HG03571 (cell line): ENCODE measurements at regions not wholly inside any gene's neighbourhood (a gene's known extent, or its start where the extent isn't known, plus 50 kb on each side); places are given as distances from the start of the nearest gene placed in this dataset.
"Not testable (repeated sequence)": the region's sequence is repeated elsewhere in the genome, so short reads cannot be mapped to it uniquely, and the experiment has no call there.

ENCODE experiments used
- ATAC-seq: cut with Tn5 transposase; IDR thresholded peaks from one replicate; pipeline ENCODE4 v1.9.1; 2021; ENCODE audit not compliant: unreplicated experiment

- ATAC-seq, result no peak
Observed at GRCh38 chr7:91564101-91564500, 299.9 kb downstream of the FZD1 start.

GRCh38 chr7:91564541-91564940 lies 300.3 kb downstream of the FZD1 start:
- ATAC-seq, result no peak

- no peak for ATAC-seq
Observed at GRCh38 chr7:91565499-91566401, 301.5 kb downstream of the FZD1 start.

- ATAC-seq, result no peak
Observed at GRCh38 chr7:91566402-91566732, 302.1 kb downstream of the FZD1 start.

GRCh38 chr7:91567081-91568012 lies 303.1 kb downstream of the FZD1 start:
- no peak for ATAC-seq

GRCh38 chr7:91568138-91568537 lies 303.9 kb downstream of the FZD1 start:
- no peak for ATAC-seq

- ATAC-seq, result no peak
Observed at GRCh38 chr7:91569728-91570457, 305.7 kb downstream of the FZD1 start.

GRCh38 chr7:91570560-91570959 lies 306.3 kb downstream of the FZD1 start:
- ATAC-seq, result no peak

- no peak for ATAC-seq
Observed at GRCh38 chr7:91571601-91572000, 307.4 kb downstream of the FZD1 start.

GRCh38 chr7:91573405-91573804 lies 307.1 kb downstream of the MTERF1 start:
- no peak for ATAC-seq

- ATAC-seq, result not testable (repeated sequence)
Observed at GRCh38 chr7:91576459-91576858, 304.0 kb downstream of the MTERF1 start.

GRCh38 chr7:91579837-91580236 lies 300.7 kb downstream of the MTERF1 start:
- no peak for ATAC-seq

GRCh38 chr7:91582799-91583477 lies 297.6 kb downstream of the MTERF1 start:
- no peak for ATAC-seq

- no peak for ATAC-seq
Observed at GRCh38 chr7:91596287-91596686, 284.2 kb downstream of the MTERF1 start.

- no peak for ATAC-seq
Observed at GRCh38 chr7:91598791-91599190, 281.7 kb downstream of the MTERF1 start.

GRCh38 chr7:91600112-91600511 lies 280.4 kb downstream of the MTERF1 start:
- no peak for ATAC-seq

GRCh38 chr7:91603707-91604106 lies 276.8 kb downstream of the MTERF1 start:
- no peak for ATAC-seq

GRCh38 chr7:91608606-91609005 lies 271.9 kb downstream of the MTERF1 start:
- ATAC-seq, result no peak

GRCh38 chr7:91609525-91609924 lies 271.0 kb downstream of the MTERF1 start:
- ATAC-seq, result no peak

GRCh38 chr7:91614431-91614830 lies 266.1 kb downstream of the MTERF1 start:
- no peak for ATAC-seq
